WTC11 (cell line): ENCODE measurements at regions not wholly inside any gene's neighbourhood (a gene's known extent, or its start where the extent isn't known, plus 50 kb on each side); places are given as distances from the start of the nearest gene placed in this dataset.

Source experiments
- ATAC-seq: fragments of 200-7000 bp; cut with Tn5 transposase; 2 replicates; pipeline ENCODE4 v1.10.0; 2021; ENCODE audit warnings: mild to moderate bottlenecking, moderate library complexity
- CTCF ChIA-PET: fragments of 300-600 bp; sonication (Branson Sonifier 250); formaldehyde crosslinking; loops from one replicate; lab custom pipeline; 2021; ENCODE audit warnings: antibody characterized with exemption; lab: Charles Lee
- POLR2A ChIA-PET: fragments of 350-600 bp; sonication (Branson Sonifier 250); formaldehyde crosslinking; loops from one replicate; lab custom pipeline; 2021; ENCODE audit warnings: antibody characterized with exemption; lab: Charles Lee
- DNase-seq: peaks from one replicate; pipeline ENCODE4 v3.0.0; 2021; ENCODE audit warnings: low spot score
- H3K27ac Mint-ChIP-seq: 2 replicates; pipeline ENCODE4 v1.8.0; 2021; ENCODE audit warnings: mixed read lengths
- H3K27me3 Mint-ChIP-seq: 2 replicates; pipeline ENCODE4 v1.8.0; 2021; ENCODE audit warnings: low read depth, mild to moderate bottlenecking, moderate library complexity, mixed read lengths
- H3K36me3 Mint-ChIP-seq: 2 replicates; pipeline ENCODE4 v1.8.0; 2021; ENCODE audit warnings: mixed read lengths
- H3K4me1 Mint-ChIP-seq: 2 replicates; pipeline ENCODE4 v1.8.0; 2022; ENCODE audit warnings: mixed read lengths
- H3K4me3 Mint-ChIP-seq: 2 replicates; pipeline ENCODE4 v1.8.0; 2021; ENCODE audit warnings: mild to moderate bottlenecking, moderate library complexity, mixed read lengths
- H3K9me3 Mint-ChIP-seq: 2 replicates; pipeline ENCODE4 v1.8.0; 2021; ENCODE audit warnings: mixed read lengths
- CREM ChIP-seq: sonication (generic); formaldehyde crosslinking; IDR thresholded peaks from 2 replicates; pipeline ENCODE4 v1.8.1; 2022; ENCODE audit warnings: mild to moderate bottlenecking, missing genetic modification reagents, moderate library complexity
- ELF4 ChIP-seq: sonication (generic); formaldehyde crosslinking; IDR thresholded peaks from 2 replicates; pipeline ENCODE4 v1.8.1; 2022; ENCODE audit warnings: low read depth, mild to moderate bottlenecking, moderate library complexity, missing genetic modification reagents
- ESRRA ChIP-seq: sonication (generic); formaldehyde crosslinking; IDR thresholded peaks from 2 replicates; pipeline ENCODE4 v1.8.1; 2022; ENCODE audit warnings: mild to moderate bottlenecking, missing genetic modification reagents, borderline replicate concordance
- IRF2 ChIP-seq: sonication (generic); formaldehyde crosslinking; IDR thresholded peaks from 2 replicates; pipeline ENCODE4 v1.8.0; 2022; ENCODE audit warnings: low read depth, missing genetic modification reagents, borderline replicate concordance
- JUN ChIP-seq: sonication (generic); formaldehyde crosslinking; IDR thresholded peaks from 2 replicates; pipeline ENCODE4 v1.8.0; 2023; ENCODE audit warnings: mild to moderate bottlenecking, missing genetic modification reagents
- NFE2L1 ChIP-seq: sonication (generic); formaldehyde crosslinking; IDR thresholded peaks from 2 replicates; pipeline ENCODE4 v1.8.1; 2023; ENCODE audit warnings: missing genetic modification reagents
- OVOL2 ChIP-seq: fragments of 250-450 bp; sonication (Bioruptor Pico); IDR thresholded peaks from 2 replicates; pipeline ENCODE4 v1.9.0; 2021; ENCODE audit warnings: mild to moderate bottlenecking, borderline replicate concordance
- SOX15 ChIP-seq: fragments of 250-450 bp; sonication (Bioruptor Pico); IDR thresholded peaks from 2 replicates; pipeline ENCODE4 v1.9.0; 2021; ENCODE audit warnings: mild to moderate bottlenecking
- STAT6 ChIP-seq: sonication (generic); formaldehyde crosslinking; conservative IDR thresholded peaks from 2 replicates; pipeline ENCODE4 v1.8.1; 2023; ENCODE audit warnings: mild to moderate bottlenecking, low read depth, missing genetic modification reagents, moderate library complexity
- USF1 ChIP-seq: sonication (generic); formaldehyde crosslinking; IDR thresholded peaks from 2 replicates; pipeline ENCODE4 v1.8.0; 2022; ENCODE audit warnings: mild to moderate bottlenecking, missing genetic modification reagents
- ZNF532 ChIP-seq: fragments of 250-450 bp; sonication (Bioruptor Pico); IDR thresholded peaks from 2 replicates; pipeline ENCODE4 v1.9.0; 2021; ENCODE audit warnings: mild to moderate bottlenecking, borderline replicate concordance
- ZSCAN18 ChIP-seq: fragments of 250-450 bp; sonication (Bioruptor Pico); IDR thresholded peaks from 2 replicates; pipeline ENCODE4 v2.1.2; 2022; ENCODE audit warnings: mild to moderate bottlenecking, moderate library complexity
- TF ChIP-seq, protein P1 (sequence below): sonication (generic); formaldehyde crosslinking; IDR thresholded peaks from 2 replicates; pipeline ENCODE4 v1.8.1; 2022; ENCODE audit warnings: missing genetic modification reagents, borderline replicate concordance
- TF ChIP-seq, protein P2 (sequence below): sonication (generic); formaldehyde crosslinking; IDR thresholded peaks from 2 replicates; pipeline ENCODE4 v1.8.0; 2022; ENCODE audit warnings: mild to moderate bottlenecking, missing genetic modification reagents
- TF ChIP-seq, protein P3 (sequence below): sonication (generic); formaldehyde crosslinking; IDR thresholded peaks from 2 replicates; pipeline ENCODE4 v1.8.0; 2022; ENCODE audit warnings: missing genetic modification reagents
- TF ChIP-seq, protein P4 (sequence below): sonication (generic); formaldehyde crosslinking; IDR thresholded peaks from 2 replicates; pipeline ENCODE4 v1.8.0; 2022; ENCODE audit warnings: mild to moderate bottlenecking, missing genetic modification reagents
- TF ChIP-seq, protein P5 (sequence below): sonication (generic); formaldehyde crosslinking; IDR thresholded peaks from 2 replicates; pipeline ENCODE4 v1.8.1; 2023; ENCODE audit warnings: mild to moderate bottlenecking, missing genetic modification reagents, moderate library complexity

DNA sequence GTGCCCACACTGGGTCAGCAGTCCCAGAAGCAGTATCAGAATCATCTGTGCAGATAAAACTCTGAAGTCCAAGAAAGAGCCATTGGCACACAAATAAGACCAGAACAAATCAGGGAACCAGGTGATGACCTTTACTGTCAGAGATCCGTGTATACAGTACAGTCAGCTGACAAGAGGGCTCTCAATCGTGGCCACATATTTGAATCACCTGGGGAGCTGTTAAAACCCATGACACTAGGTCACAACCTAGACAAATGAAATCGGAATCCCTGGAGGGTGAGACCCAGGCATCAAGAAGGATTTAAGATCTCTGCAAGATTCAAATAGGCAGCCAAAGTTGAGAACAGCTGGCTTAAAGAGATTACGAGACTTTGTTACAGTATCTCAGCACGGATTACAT is 807.1 kb downstream of the RNF144A start (continued):
- TF ChIP-seq OVOL2 (CRISPR knock-in tag) = no peak

GRCh38 chr2:7725171-7725849 is 808.1 kb downstream of the RNF144A start:
- no peak for DNase-seq
- Mint-ChIP-seq H3K27me3 (no peaks in the 10 kb centered on the region), H3K27ac (no peak overlapping the region)
- TF ChIP-seq SOX15 = no peak
- no peak for TF ChIP-seq IRF2 (CRISPR knock-in tag)
- no peak for TF ChIP-seq ESRRA (CRISPR knock-in tag)
- TF ChIP-seq, protein P1, sequence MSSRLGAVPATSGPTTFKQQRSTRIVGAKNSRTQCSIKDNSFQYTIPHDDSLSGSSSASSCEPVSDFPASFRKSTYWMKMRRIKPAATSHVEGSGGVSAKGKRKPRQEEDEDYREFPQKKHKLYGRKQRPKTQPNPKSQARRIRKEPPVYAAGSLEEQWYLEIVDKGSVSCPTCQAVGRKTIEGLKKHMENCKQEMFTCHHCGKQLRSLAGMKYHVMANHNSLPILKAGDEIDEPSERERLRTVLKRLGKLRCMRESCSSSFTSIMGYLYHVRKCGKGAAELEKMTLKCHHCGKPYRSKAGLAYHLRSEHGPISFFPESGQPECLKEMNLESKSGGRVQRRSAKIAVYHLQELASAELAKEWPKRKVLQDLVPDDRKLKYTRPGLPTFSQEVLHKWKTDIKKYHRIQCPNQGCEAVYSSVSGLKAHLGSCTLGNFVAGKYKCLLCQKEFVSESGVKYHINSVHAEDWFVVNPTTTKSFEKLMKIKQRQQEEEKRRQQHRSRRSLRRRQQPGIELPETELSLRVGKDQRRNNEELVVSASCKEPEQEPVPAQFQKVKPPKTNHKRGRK = no peak
- TF ChIP-seq USF1 (CRISPR knock-in tag) = no peak
- TF ChIP-seq JUN (CRISPR knock-in tag) = no peak
- TF ChIP-seq, protein P2, sequence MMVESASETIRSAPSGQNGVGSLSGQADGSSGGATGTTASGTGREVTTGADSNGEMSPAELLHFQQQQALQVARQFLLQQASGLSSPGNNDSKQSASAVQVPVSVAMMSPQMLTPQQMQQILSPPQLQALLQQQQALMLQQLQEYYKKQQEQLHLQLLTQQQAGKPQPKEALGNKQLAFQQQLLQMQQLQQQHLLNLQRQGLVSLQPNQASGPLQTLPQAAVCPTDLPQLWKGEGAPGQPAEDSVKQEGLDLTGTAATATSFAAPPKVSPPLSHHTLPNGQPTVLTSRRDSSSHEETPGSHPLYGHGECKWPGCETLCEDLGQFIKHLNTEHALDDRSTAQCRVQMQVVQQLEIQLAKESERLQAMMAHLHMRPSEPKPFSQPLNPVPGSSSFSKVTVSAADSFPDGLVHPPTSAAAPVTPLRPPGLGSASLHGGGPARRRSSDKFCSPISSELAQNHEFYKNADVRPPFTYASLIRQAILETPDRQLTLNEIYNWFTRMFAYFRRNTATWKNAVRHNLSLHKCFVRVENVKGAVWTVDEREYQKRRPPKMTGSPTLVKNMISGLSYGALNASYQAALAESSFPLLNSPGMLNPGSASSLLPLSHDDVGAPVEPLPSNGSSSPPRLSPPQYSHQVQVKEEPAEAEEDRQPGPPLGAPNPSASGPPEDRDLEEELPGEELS = no peak
- no peak for TF ChIP-seq NFE2L1 (CRISPR knock-in tag)
- TF ChIP-seq, protein P3, sequence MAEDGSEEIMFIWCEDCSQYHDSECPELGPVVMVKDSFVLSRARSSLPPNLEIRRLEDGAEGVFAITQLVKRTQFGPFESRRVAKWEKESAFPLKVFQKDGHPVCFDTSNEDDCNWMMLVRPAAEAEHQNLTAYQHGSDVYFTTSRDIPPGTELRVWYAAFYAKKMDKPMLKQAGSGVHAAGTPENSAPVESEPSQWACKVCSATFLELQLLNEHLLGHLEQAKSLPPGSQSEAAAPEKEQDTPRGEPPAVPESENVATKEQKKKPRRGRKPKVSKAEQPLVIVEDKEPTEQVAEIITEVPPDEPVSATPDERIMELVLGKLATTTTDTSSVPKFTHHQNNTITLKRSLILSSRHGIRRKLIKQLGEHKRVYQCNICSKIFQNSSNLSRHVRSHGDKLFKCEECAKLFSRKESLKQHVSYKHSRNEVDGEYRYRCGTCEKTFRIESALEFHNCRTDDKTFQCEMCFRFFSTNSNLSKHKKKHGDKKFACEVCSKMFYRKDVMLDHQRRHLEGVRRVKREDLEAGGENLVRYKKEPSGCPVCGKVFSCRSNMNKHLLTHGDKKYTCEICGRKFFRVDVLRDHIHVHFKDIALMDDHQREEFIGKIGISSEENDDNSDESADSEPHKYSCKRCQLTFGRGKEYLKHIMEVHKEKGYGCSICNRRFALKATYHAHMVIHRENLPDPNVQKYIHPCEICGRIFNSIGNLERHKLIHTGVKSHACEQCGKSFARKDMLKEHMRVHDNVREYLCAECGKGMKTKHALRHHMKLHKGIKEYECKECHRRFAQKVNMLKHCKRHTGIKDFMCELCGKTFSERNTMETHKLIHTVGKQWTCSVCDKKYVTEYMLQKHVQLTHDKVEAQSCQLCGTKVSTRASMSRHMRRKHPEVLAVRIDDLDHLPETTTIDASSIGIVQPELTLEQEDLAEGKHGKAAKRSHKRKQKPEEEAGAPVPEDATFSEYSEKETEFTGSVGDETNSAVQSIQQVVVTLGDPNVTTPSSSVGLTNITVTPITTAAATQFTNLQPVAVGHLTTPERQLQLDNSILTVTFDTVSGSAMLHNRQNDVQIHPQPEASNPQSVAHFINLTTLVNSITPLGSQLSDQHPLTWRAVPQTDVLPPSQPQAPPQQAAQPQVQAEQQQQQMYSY = no peak
- TF ChIP-seq, protein P4, sequence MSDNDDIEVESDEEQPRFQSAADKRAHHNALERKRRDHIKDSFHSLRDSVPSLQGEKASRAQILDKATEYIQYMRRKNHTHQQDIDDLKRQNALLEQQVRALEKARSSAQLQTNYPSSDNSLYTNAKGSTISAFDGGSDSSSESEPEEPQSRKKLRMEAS (CRISPR knock-in tag) = no peak
- no peak for TF ChIP-seq ZSCAN18 (CRISPR knock-in tag)
- TF ChIP-seq ZNF532 (CRISPR knock-in tag) = no peak
- TF ChIP-seq, protein P5, sequence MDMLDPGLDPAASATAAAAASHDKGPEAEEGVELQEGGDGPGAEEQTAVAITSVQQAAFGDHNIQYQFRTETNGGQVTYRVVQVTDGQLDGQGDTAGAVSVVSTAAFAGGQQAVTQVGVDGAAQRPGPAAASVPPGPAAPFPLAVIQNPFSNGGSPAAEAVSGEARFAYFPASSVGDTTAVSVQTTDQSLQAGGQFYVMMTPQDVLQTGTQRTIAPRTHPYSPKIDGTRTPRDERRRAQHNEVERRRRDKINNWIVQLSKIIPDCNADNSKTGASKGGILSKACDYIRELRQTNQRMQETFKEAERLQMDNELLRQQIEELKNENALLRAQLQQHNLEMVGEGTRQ = no peak
- TF ChIP-seq ELF4 (CRISPR knock-in tag) = no peak
- TF ChIP-seq STAT6 (CRISPR knock-in tag) = no peak
- no peak for TF ChIP-seq CREM

More at GRCh38 chr2:7725171-7725849, 808.1 kb downstream of the RNF144A start:
- CTCF ChIA-PET = no interaction called here
- peaks cover 34% of the 10 kb centered on the region for H3K4me1 Mint-ChIP-seq
- ATAC-seq = no peak
- no peaks in the 10 kb centered on the region for H3K9me3 Mint-ChIP-seq
- H3K4me3 Mint-ChIP-seq = no peak overlapping the region
- POLR2A ChIA-PET = interaction anchor here (0.6 kb wide), 1 partner anchor 97 kb away, joined by 3 read pairs; no protein-coding TSS in a partner anchor
- no peaks in the 10 kb centered on the region for H3K36me3 Mint-ChIP-seq
